Type B pancreatic cell (in vitro differentiated cells): ENCODE measurements at regions not wholly inside any gene's neighbourhood (a gene's known extent, or its start where the extent isn't known, plus 50 kb on each side); places are given as distances from the start of the nearest gene placed in this dataset.
"Not testable (repeated sequence)": the region's sequence is repeated elsewhere in the genome, so short reads cannot be mapped to it uniquely, and the experiment has no call there.

Source experiments
- DNase-seq: peaks from one replicate; pipeline ENCODE4 v3.0.0; 2021; ENCODE audit warnings: mixed read lengths; ENCODE audit not compliant: unreplicated experiment; ENCODE audit errors: extremely low spot score
- H3K27ac Mint-ChIP-seq: 2 replicates; pipeline ENCODE4 v1.8.0; 2021; ENCODE audit warnings: mild to moderate bottlenecking, mixed read lengths
- H3K27me3 Mint-ChIP-seq: 2 replicates; pipeline ENCODE4 v1.8.0; 2021; ENCODE audit warnings: mixed read lengths
- H3K36me3 Mint-ChIP-seq: 2 replicates; pipeline ENCODE4 v1.8.0; 2021; ENCODE audit warnings: mixed read lengths
- H3K4me1 Mint-ChIP-seq: one replicate; pipeline ENCODE4 v1.8.0; 2021; ENCODE audit warnings: mixed read lengths; ENCODE audit not compliant: unreplicated experiment
- H3K4me3 Mint-ChIP-seq: 2 replicates; pipeline ENCODE4 v1.8.0; 2021; ENCODE audit warnings: mild to moderate bottlenecking, mixed read lengths
- H3K9me3 Mint-ChIP-seq: 2 replicates; pipeline ENCODE4 v1.8.0; 2021; ENCODE audit warnings: mixed read lengths
- CTCF ChIP-seq: fragments of 200-600 bp; sonication (generic); conservative IDR thresholded peaks from 2 replicates; pipeline ENCODE4 v1.5.0; 2021; ENCODE audit warnings: antibody characterized with exemption, mild to moderate bottlenecking

- Mint-ChIP-seq H3K36me3 (peaks cover 3% of the 10 kb centered on the region), H3K9me3 (no peaks in the 10 kb centered on the region), H3K27ac (no peak overlapping the region), H3K4me1 (peaks cover 12% of the 10 kb centered on the region), H3K27me3 (no peaks in the 10 kb centered on the region), H3K4me3 (no peak overlapping the region)
- no peak for DNase-seq
- TF ChIP-seq CTCF: no peak
Measured at GRCh38 chr19:5285955-5286354, 54.7 kb downstream of the PTPRS start.

- no peak overlapping the region for H3K4me3 Mint-ChIP-seq
- peaks cover 3% of the 10 kb centered on the region for H3K36me3 Mint-ChIP-seq
- H3K27ac Mint-ChIP-seq: no peak overlapping the region
Measured at GRCh38 chr19:5285311-5285710, 55.3 kb downstream of the PTPRS start.

GRCh38 chr19:5282901-5283300 lies 57.7 kb downstream of the PTPRS start:
- H3K4me3 Mint-ChIP-seq: no peak overlapping the region
- H3K4me1 Mint-ChIP-seq: peaks cover 5% of the 10 kb centered on the region
- no peaks in the 10 kb centered on the region for H3K9me3 Mint-ChIP-seq
- no peak for TF ChIP-seq CTCF
- peaks cover 3% of the 10 kb centered on the region for H3K36me3 Mint-ChIP-seq
- H3K27me3 Mint-ChIP-seq: no peaks in the 10 kb centered on the region
- H3K27ac Mint-ChIP-seq: no peak overlapping the region
- DNase-seq: no peak

More at GRCh38 chr19:5285311-5285710, 55.3 kb downstream of the PTPRS start:
- TF ChIP-seq CTCF: no peak
- Mint-ChIP-seq H3K4me1 (peaks cover 12% of the 10 kb centered on the region), H3K9me3 (no peaks in the 10 kb centered on the region), H3K27me3 (no peaks in the 10 kb centered on the region)
- DNase-seq: no peak

GRCh38 chr19:5281588-5281987 lies 59.0 kb downstream of the PTPRS start:
- no peak for TF ChIP-seq CTCF
- no peak for DNase-seq
- H3K4me3 Mint-ChIP-seq: no peak overlapping the region
- H3K36me3 Mint-ChIP-seq: no peaks in the 10 kb centered on the region
- no peaks in the 10 kb centered on the region for H3K9me3 Mint-ChIP-seq
- H3K27ac Mint-ChIP-seq: no peak overlapping the region
- no peaks in the 10 kb centered on the region for H3K27me3 Mint-ChIP-seq
- H3K4me1 Mint-ChIP-seq: no peaks in the 10 kb centered on the region

- H3K4me1 Mint-ChIP-seq, DNase-seq, H3K9me3 Mint-ChIP-seq, H3K27ac Mint-ChIP-seq, H3K36me3 Mint-ChIP-seq, H3K4me3 Mint-ChIP-seq, H3K27me3 Mint-ChIP-seq: not testable (repeated sequence)
Measured at GRCh38 chr19:5275668-5276067, 64.9 kb downstream of the PTPRS start.

- H3K36me3 Mint-ChIP-seq: peaks cover 6% of the 10 kb centered on the region
Measured at GRCh38 chr19:5273782-5274181, 66.8 kb downstream of the PTPRS start.

More at GRCh38 chr19:5273782-5274181, 66.8 kb downstream of the PTPRS start:
- Mint-ChIP-seq H3K9me3 (no peaks in the 10 kb centered on the region), H3K27ac (no peak overlapping the region), H3K4me1 (no peaks in the 10 kb centered on the region), H3K4me3 (no peak overlapping the region), H3K27me3 (no peaks in the 10 kb centered on the region)
- TF ChIP-seq CTCF: no peak
- DNase-seq: no peak
